MCF 10A (cell line): ENCODE measurements at regions not wholly inside any gene's neighbourhood (a gene's known extent, or its start where the extent isn't known, plus 50 kb on each side); places are given as distances from the start of the nearest gene placed in this dataset.

ENCODE experiments used
- BruUV-seq: library from RNA; stranded (reverse); fragments of 400-500 nt; replicated peaks from 2 replicates; lab custom pipeline; 2021; lab: Mats Ljungman, UMichigan
- CTCF ChIA-PET: fragments of 300-600 bp; sonication (Branson Sonifier 250); formaldehyde crosslinking; extraction: SDS; loops from one replicate; lab custom pipeline; 2021; ENCODE audit warnings: antibody characterized with exemption, inconsistent platforms; lab: Yijun Ruan, JAX
- POLR2A ChIA-PET: fragments of 300-600, 350-650 bp; sonication (Branson Sonifier 250); formaldehyde crosslinking; extraction: SDS; loops from one replicate; lab custom pipeline; 2020; ENCODE audit warnings: antibody characterized with exemption, inconsistent platforms; lab: Yijun Ruan, JAX
- DNase-seq: peaks from one replicate; pipeline ENCODE4 v3.0.0-alpha.2; 2018; ENCODE audit not compliant: unreplicated experiment
- H3K27ac Mint-ChIP-seq: one replicate; pipeline ENCODE4 v1.8.0; 2022; ENCODE audit warnings: mild to moderate bottlenecking, low read depth, mixed read lengths; ENCODE audit not compliant: unreplicated experiment
- H3K27me3 Mint-ChIP-seq: one replicate; pipeline ENCODE4 v1.8.0; 2022; ENCODE audit warnings: mixed read lengths; ENCODE audit not compliant: insufficient read depth, unreplicated experiment
- H3K36me3 Mint-ChIP-seq: one replicate; pipeline ENCODE4 v1.8.0; 2022; ENCODE audit warnings: mild to moderate bottlenecking, moderate library complexity, mixed read lengths; ENCODE audit not compliant: insufficient read depth, unreplicated experiment
- H3K4me1 Mint-ChIP-seq: one replicate; pipeline ENCODE4 v1.8.0; 2022; ENCODE audit warnings: mixed read lengths; ENCODE audit not compliant: insufficient read depth, unreplicated experiment
- H3K4me3 Mint-ChIP-seq: one replicate; pipeline ENCODE4 v1.8.0; 2022; ENCODE audit warnings: mild to moderate bottlenecking, moderate library complexity, mixed read lengths; ENCODE audit not compliant: unreplicated experiment
- H3K9me3 Mint-ChIP-seq: one replicate; pipeline ENCODE4 v1.8.0; 2022; ENCODE audit warnings: mixed read lengths; ENCODE audit not compliant: unreplicated experiment
- intact Hi-C: fragments of 100-400 bp; cut with micrococcal nuclease; formaldehyde crosslinking; loops from 2 replicates; pipeline ENCODE4 v1.14.1; 2022
- TF ChIP-seq, protein P1 (sequence below): fragments of 200-600 bp; IDR thresholded peaks from one replicate; pipeline ENCODE4 v1.8.0; 2022; ENCODE audit warnings: antibody characterized with exemption, mild to moderate bottlenecking; ENCODE audit not compliant: unreplicated experiment

DNA sequence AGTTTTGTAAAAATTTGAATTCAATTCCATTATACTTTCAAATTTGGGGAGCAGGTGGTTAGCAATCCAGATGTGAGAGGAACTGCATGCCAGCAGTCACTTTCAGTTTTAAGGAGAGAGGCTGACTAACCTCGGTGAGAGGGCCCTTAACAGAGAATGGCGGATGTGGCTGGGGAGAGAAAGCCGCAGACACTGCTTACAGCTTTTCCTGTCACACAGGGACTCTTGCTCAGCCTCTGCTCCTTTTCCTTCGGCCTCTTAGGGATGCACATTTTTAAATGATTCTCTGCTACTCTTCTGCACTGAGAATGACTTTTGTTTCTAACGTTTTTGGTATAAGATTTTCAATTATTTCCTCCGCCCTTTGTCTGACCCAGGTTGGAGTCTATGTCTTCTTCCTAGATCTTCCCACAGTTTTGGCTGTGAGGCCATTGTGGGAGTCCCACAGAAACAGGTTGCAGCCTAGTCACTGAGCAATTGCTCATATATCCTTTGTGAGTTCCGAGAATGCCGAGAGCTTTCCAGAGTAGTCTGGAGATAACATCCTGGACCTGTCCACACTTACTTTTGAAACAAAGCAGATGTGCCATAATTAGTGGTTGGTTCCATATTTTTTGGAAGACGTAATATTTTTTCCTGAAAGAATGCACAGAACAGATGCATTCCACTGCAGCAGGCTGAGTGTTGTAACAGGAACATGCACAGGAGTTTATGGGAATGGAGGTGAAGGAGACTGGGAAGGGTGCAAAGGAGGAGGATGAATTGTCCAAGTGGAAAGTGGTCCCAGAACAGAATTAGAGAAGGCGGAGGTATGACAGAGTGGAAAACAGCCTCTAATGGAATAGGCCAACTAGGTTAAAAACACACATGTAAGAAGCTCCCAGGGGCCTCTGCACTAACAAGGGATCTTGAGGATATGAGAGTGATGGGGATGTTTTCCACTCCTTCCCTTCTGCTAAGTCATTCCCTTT, 168.0 kb upstream of the ZNF32 start:
- no peak for DNase-seq
- Mint-ChIP-seq H3K9me3 (no peaks in the 10 kb centered on the region), H3K27ac (peak overlapping the region; percentile 20), H3K27me3 (no peaks in the 10 kb centered on the region), H3K36me3 (no peaks in the 10 kb centered on the region), H3K4me1 (peaks cover 8% of the 10 kb centered on the region), H3K4me3 (no peak overlapping the region)
- ChIA-PET CTCF (no interaction called here), POLR2A (no interaction called here)
- TF ChIP-seq, protein P1, sequence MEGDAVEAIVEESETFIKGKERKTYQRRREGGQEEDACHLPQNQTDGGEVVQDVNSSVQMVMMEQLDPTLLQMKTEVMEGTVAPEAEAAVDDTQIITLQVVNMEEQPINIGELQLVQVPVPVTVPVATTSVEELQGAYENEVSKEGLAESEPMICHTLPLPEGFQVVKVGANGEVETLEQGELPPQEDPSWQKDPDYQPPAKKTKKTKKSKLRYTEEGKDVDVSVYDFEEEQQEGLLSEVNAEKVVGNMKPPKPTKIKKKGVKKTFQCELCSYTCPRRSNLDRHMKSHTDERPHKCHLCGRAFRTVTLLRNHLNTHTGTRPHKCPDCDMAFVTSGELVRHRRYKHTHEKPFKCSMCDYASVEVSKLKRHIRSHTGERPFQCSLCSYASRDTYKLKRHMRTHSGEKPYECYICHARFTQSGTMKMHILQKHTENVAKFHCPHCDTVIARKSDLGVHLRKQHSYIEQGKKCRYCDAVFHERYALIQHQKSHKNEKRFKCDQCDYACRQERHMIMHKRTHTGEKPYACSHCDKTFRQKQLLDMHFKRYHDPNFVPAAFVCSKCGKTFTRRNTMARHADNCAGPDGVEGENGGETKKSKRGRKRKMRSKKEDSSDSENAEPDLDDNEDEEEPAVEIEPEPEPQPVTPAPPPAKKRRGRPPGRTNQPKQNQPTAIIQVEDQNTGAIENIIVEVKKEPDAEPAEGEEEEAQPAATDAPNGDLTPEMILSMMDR, result no peak
- intact Hi-C loops, result no loop called here
- BruUV-seq, result no TSS peak

DNA sequence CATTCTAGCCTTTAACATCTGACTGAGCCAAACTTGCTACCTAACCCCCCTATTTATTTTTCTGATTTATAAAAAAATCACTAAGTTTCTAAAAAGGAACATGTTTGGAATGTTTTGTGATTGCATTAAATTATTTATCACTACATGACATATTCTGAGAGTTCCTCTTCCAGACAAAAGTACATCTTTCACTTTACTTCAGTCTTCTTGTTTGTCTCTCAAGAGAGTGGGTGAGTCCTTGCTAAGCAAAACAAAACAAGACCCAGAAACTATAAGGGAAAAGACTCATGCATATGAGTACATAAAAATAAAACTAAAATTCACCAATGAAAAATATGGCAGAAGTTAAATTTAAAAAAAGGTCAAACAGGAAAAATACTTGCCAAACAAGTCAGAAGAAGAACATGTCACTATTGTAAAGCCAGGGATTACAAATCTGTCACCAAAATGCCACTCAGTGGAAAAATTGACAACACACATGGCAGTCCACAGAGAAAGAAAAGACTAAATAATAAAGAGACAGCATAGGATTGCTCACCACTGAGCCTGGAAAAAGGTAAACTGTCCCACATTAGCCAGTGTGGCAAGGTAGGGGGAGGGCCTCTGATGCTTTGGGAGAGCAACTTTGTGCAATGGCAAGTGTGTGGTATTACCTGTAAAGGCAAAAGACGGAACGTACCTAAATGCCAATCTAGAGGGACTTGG, 166.7 kb upstream of the ZNF32 start:
- intact Hi-C loops, result no loop called here
- BruUV-seq, result no TSS peak
- H3K27me3 Mint-ChIP-seq, result no peaks in the 10 kb centered on the region
- DNase-seq, result no peak
- no peaks in the 10 kb centered on the region for H3K9me3 Mint-ChIP-seq
- H3K4me3 Mint-ChIP-seq, result no peak overlapping the region
- no peaks in the 10 kb centered on the region for H3K36me3 Mint-ChIP-seq
- no peak overlapping the region for H3K27ac Mint-ChIP-seq
- POLR2A ChIA-PET, result no interaction called here
- peaks cover 8% of the 10 kb centered on the region for H3K4me1 Mint-ChIP-seq
- TF ChIP-seq, protein P1, result no peak
- CTCF ChIA-PET, result no interaction called here

DNA sequence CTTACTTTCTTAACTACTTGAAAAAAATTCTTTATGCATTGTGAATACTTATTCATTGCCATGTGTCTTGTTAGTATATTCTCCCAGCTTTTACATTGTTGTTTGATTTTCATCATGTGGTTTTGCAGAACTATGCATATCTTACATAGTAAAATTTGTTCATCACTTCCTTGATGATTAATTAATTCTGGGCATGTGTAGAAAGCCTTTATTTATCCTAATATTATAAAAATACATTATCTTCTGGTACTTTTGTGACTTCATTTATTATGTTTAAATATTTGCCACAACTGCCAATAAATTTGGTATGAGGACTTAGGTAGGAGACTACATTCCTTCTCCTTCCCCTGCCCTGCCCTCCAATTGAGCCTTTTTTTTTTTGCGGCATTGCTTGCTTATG, 166.0 kb upstream of the ZNF32 start:
- Mint-ChIP-seq H3K4me1 (peaks cover 8% of the 10 kb centered on the region), H3K27ac (no peak overlapping the region), H3K4me3 (no peak overlapping the region), H3K36me3 (no peaks in the 10 kb centered on the region), H3K9me3 (no peaks in the 10 kb centered on the region), H3K27me3 (no peaks in the 10 kb centered on the region)
- ChIA-PET CTCF (no interaction called here), POLR2A (no interaction called here)
- DNase-seq, result no peak
- intact Hi-C loops, result no loop called here
- no TSS peak for BruUV-seq
- TF ChIP-seq, protein P1, result no peak

DNA sequence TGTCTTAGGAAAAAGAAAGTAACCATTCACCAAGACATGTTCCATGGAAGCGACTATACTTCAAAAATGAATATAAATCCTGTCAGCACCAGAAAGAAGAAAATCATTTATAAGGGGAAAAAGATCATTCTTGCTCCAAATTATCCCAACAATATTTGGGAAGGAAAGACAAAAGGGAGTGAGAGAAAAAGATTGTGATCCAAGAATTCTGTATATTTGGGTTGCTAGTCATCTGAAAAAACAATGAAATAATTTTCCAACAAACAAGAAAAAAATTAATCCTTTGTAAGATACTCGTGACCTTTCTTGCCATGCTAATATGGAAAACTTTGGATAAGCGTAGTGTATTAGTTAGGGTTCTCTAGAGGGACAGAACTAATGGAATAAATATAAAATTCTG, 163.2 kb upstream of the ZNF32 start:
- no peak overlapping the region for H3K27ac Mint-ChIP-seq
- ChIA-PET POLR2A (no interaction called here), CTCF (no interaction called here)
- intact Hi-C loops, result no loop called here
- BruUV-seq, result no TSS peak
- TF ChIP-seq, protein P1, result no peak
- no peak for DNase-seq
- no peak overlapping the region for H3K4me3 Mint-ChIP-seq
- H3K36me3 Mint-ChIP-seq, result no peaks in the 10 kb centered on the region
- H3K27me3 Mint-ChIP-seq, result no peaks in the 10 kb centered on the region
- H3K4me1 Mint-ChIP-seq, result peaks cover 7% of the 10 kb centered on the region
- H3K9me3 Mint-ChIP-seq, result no peaks in the 10 kb centered on the region
